HG02623 (cell line): ENCODE measurements at regions not wholly inside any gene's neighbourhood (a gene's known extent, or its start where the extent isn't known, plus 50 kb on each side); places are given as distances from the start of the nearest gene placed in this dataset.

Experiments used
- ATAC-seq: cut with Tn5 transposase; IDR thresholded peaks from one replicate; pipeline ENCODE4 v1.9.1; 2021; ENCODE audit warnings: moderate library complexity; ENCODE audit not compliant: unreplicated experiment

- no peak for ATAC-seq
Observed at GRCh38 chr2:168375195-168375798, 80.8 kb upstream of the CERS6 start.

- no peak for ATAC-seq
Observed at GRCh38 chr2:168378960-168379669, 77.0 kb upstream of the CERS6 start.

GRCh38 chr2:168380500-168380899, 75.6 kb upstream of the CERS6 start:
- ATAC-seq, result no peak

- ATAC-seq, result no peak
Observed at GRCh38 chr2:168392024-168392423, 64.0 kb upstream of the CERS6 start.

GRCh38 chr2:168392797-168393196, 63.3 kb upstream of the CERS6 start:
- no peak for ATAC-seq

GRCh38 chr2:168394262-168394661, 61.8 kb upstream of the CERS6 start:
- ATAC-seq, result no peak

GRCh38 chr2:168396131-168396530, 59.9 kb upstream of the CERS6 start:
- no peak for ATAC-seq

GRCh38 chr2:168397629-168398028, 58.4 kb upstream of the CERS6 start:
- ATAC-seq, result no peak

GRCh38 chr2:168401048-168401556, 55.0 kb upstream of the CERS6 start:
- no peak for ATAC-seq

- no peak for ATAC-seq
Observed at GRCh38 chr2:168401771-168402170, 54.3 kb upstream of the CERS6 start.

GRCh38 chr2:168402531-168402930, 53.5 kb upstream of the CERS6 start:
- no peak for ATAC-seq

GRCh38 chr2:168403736-168404135, 52.3 kb upstream of the CERS6 start:
- ATAC-seq, result no peak

GRCh38 chr2:168404764-168405163, 51.3 kb upstream of the CERS6 start:
- no peak for ATAC-seq
